ENCODE measurements at regions not wholly inside any gene's neighbourhood (a gene's known extent, or its start where the extent isn't known, plus 50 kb on each side); places are given as distances from the start of the nearest gene placed in this dataset.
A peak's percentile ranks its signal among the peaks of the same experiment; 100 is the strongest.
"Not testable (repeated sequence)": the region's sequence is repeated elsewhere in the genome, so short reads cannot be mapped to it uniquely, and the experiment has no call there.

- DNase-seq = not testable (repeated sequence)
These were observed 55.4 kb downstream of the PNMA6F start for GRCh38 chrX:153266140-153266539.

- DNase-seq = not testable (repeated sequence)
These were observed 61.1 kb downstream of the PNMA6F start for GRCh38 chrX:153260468-153260867.

GRCh38 chrX:153253239-153253638 lies 68.3 kb downstream of the PNMA6F start:
- not testable (repeated sequence) for DNase-seq

GRCh38 chrX:153252378-153253129 lies 69.0 kb downstream of the PNMA6F start:
- DNase-seq = not testable (repeated sequence)

- not testable (repeated sequence) for DNase-seq
These were observed 69.6 kb downstream of the PNMA6F start for GRCh38 chrX:153251952-153252351.

GRCh38 chrX:153250762-153251161 lies 70.8 kb downstream of the PNMA6F start:
- DNase-seq = not testable (repeated sequence)

- DNase-seq = peak; percentile 30
These were observed 66.2 kb downstream of the MAGEA1 start for GRCh38 chrX:153245288-153245731.

- no peak for DNase-seq
These were observed 65.7 kb downstream of the MAGEA1 start for GRCh38 chrX:153244767-153245166.

- no peak for DNase-seq
These were observed 59.3 kb downstream of the MAGEA1 start for GRCh38 chrX:153238361-153238760.

Data from HCEC 1CT (cell line).